NCI-H82 (cell line): ENCODE measurements at regions not wholly inside any gene's neighbourhood (a gene's known extent, or its start where the extent isn't known, plus 50 kb on each side); places are given as distances from the start of the nearest gene placed in this dataset.

Experiments used
- DNase-seq: peaks from one replicate; lab custom pipeline; 2025; lab: John Stamatoyannopoulos, UW

- DNase-seq: no peak
Measured at GRCh38 chr2:66895206-66895605, 460.3 kb downstream of the MEIS1 start.

- peak; percentile 62 for DNase-seq
Measured at GRCh38 chr2:66896131-66896530, 461.2 kb downstream of the MEIS1 start.

- no peak for DNase-seq
Measured at GRCh38 chr2:66897181-66897580, 462.3 kb downstream of the MEIS1 start.

- DNase-seq: no peak
Measured at GRCh38 chr2:66897691-66898150, 462.8 kb downstream of the MEIS1 start.

GRCh38 chr2:66899109-66899508 lies 464.2 kb downstream of the MEIS1 start:
- DNase-seq: no peak

DNA sequence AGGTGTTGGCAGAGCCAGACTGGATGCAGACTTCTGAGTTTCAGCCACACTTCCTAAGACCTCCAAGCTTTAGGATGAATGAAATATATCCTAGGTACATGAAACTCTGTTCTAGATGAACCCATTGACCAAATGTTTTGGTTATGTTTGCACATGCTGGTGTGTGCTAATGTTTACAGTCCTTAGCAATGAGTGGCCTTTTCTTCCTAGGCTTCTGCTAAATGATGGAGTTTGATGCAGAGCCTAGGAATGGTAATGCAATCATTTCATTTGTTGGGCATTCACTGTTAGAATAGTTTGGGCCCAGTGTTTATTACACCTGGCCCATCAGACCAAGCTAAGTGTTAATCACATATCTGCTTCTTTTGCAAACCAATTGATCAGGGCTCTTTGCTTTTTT lies 464.7 kb downstream of the MEIS1 start:
- DNase-seq: no peak

GRCh38 chr2:66901344-66901743 lies 466.4 kb downstream of the MEIS1 start:
- no peak for DNase-seq

DNA sequence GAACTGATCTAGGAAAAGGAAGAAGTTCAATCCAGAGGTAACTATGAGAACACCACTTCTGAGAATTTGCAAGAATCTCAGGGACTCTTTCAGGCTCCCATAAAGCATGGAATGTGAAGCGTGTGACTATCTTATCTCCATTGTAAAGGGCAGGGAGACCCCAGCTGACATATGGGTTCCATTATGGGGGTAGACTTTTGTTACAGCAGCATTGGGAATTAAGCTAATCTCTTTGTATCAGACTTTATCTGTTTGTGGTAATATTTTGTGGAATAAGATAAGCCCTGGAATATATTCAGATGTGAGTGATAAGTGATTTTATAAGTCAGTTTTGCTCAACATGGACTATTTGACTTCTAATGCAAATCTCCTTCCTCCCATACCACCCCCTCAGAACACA lies 468.3 kb downstream of the MEIS1 start:
- DNase-seq: no peak

GRCh38 chr2:66903745-66904465 lies 469.0 kb downstream of the MEIS1 start:
- no peak for DNase-seq

DNA sequence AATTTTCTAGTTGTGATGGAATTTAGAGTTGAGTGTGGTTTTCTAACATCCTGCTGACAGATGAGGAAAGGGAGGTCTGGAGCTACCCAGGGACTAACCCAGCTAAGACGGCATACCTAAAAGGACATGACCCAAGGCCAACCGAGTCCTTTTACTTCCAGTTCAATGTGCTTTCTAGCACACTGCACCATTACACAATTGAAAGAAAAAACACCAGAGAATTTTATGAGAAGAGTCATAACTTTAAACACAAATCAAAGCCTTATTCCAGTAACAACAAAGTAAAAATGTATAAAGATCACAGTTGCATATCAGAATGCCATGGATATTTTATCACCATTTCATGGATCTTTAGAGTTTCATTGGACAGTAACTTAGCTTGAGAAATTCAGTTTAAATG lies 480.3 kb downstream of the MEIS1 start:
- no peak for DNase-seq

- peak; percentile 88 for DNase-seq
Measured at GRCh38 chr2:66919286-66919685, 477.8 kb upstream of the ETAA1 start.

DNA sequence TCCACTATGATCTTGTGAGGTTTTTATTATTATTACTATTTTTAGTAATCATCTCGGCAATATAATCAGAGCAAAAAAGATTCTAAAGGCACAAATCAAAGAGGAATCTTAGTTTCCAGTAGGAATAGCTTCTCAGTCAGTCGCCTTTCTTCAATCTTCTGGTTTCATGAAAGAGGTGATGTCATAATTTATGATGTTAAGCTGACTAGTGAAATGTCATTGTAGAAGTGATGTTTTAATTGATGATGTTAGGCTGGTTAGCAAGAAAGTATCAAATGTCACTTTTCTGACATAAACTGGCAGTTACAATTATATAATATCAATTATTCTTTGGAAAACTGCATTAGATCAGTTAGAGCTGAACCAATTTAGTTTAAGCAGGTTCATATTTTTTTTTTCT lies 476.7 kb upstream of the ETAA1 start:
- DNase-seq: no peak

- DNase-seq: no peak
Measured at GRCh38 chr2:66925128-66925527, 472.0 kb upstream of the ETAA1 start.

DNA sequence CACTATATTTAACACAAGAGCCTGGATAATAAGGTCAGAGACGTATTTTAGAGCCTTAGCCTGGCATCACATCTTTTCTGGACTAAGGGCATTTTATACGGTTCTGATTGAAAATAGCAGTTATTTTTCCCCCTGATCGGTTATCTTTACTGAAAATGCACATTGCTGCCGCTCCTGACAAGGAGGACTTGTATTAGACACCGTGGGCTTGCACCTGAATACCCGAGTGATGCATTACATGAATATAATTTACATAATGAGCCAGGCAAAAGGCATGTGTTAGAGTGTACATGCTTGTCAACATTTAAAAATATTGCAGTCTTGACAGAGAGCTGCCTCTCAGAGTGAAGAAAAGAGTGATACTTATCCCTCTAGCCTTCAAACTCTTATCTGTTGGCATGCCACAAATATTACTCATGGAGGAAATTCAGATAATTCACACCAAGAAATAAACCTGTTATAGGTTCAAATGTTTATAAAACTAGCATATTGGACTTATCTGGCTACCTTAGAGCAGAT lies 470.5 kb upstream of the ETAA1 start:
- DNase-seq: no peak

GRCh38 chr2:66929632-66930338 lies 467.3 kb upstream of the ETAA1 start:
- DNase-seq: no peak

GRCh38 chr2:66930339-66931220 lies 466.6 kb upstream of the ETAA1 start:
- DNase-seq: no peak

GRCh38 chr2:66938471-66938967 lies 458.6 kb upstream of the ETAA1 start:
- DNase-seq: no peak

DNA sequence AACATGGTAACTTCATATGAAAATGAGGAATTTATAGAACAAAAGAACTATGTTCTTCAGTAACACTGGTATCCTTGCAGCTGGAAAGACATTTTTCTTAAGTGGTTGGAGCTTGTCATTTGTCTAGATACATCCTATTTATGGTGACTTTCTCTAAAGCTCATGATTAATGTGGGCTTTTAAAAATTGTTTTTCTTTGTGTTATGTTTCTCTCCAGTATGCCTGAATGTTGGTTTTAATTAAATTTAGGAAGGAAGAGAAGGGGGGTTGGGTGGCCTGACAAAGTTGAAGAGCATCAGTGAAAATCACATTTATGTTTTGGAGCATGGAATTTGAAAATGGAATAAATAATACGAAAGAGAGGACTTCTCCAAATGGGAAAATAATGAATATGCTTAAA lies 457.1 kb upstream of the ETAA1 start:
- no peak for DNase-seq

DNA sequence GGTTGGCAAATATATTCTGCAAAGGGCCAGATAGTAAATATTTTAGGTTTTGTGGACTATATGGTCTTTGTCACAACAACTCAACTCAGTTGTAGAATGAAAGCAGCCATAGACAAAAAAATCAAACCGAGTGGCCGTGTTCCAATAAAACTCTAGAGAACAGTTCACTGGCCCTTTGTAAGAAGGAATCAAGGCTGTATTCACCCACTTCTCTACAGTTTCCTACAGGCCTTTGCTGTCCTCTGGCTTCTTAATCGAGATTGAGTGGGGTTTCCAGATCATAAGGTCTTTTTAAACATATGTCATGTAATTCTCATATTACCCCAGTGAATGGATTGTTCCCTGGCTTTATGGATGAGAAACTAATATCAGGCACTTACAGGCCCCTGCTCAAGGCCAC lies 448.9 kb upstream of the ETAA1 start:
- no peak for DNase-seq

GRCh38 chr2:66957198-66957597 lies 439.9 kb upstream of the ETAA1 start:
- DNase-seq: no peak

DNA sequence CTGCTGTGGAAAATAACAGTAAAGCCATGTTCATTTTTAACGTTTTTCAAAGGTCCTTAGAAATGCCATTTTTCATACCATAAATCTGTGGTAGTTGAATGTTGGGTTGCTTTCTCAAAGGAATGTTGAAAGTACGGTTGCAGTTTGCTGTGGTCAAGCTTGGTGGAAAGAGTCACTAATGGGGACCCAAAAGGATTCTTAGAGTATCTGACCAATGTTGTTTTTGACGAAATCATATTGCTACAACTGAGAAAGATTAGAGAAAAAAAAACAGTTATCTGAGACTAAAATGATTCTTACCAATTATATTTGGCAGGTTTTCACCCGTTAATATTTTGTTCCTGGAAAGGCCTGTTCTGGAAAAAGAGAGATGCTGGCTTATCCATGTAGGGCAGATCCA lies 439.5 kb upstream of the ETAA1 start:
- no peak for DNase-seq

DNA sequence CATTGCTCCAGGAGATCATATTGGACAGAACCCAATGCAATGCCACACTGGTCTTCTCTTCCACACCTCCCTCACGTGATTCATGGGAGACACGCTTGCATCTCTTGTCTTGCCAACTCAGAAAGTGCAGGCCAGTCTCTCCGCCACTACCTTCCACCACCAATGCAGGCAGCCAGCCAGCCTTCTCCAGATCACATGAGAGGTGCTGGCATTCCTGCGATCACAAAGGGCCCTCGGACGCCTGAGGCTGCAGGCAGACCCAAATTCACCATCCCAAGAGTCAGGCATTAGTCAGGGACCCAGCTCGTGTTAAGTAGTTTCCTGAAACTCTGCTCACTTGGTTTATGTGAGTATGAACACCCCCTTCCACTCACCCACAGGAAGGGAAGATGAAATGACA lies 437.0 kb upstream of the ETAA1 start:
- DNase-seq: no peak
